ENCODE measurements at regions not wholly inside any gene's neighbourhood (a gene's known extent, or its start where the extent isn't known, plus 50 kb on each side); places are given as distances from the start of the nearest gene placed in this dataset.

- TF ChIP-seq ZNF317 (CRISPR knock-in tag; IDR thresholded peaks at IDR 0.05; ENCODE audit: borderline replicate concordance, low read depth), result no peak
- no peak for TF ChIP-seq GABPB1 (CRISPR knock-in tag; IDR thresholded peaks at IDR 0.05)
- no peak for TF ChIP-seq STAT6 (CRISPR knock-in tag; conservative IDR thresholded peaks at IDR 0.05; ENCODE audit: low read depth)
- no peak for TF ChIP-seq E2F5 (CRISPR knock-in tag; IDR thresholded peaks at IDR 0.05)
- TF ChIP-seq IRF2 (CRISPR knock-in tag; IDR thresholded peaks at IDR 0.05; ENCODE audit: borderline replicate concordance, low read depth), result no peak
- TF ChIP-seq TCF7 (CRISPR knock-in tag; IDR thresholded peaks at IDR 0.05; ENCODE audit: low read depth), result no peak
- TF ChIP-seq TEAD4 (CRISPR knock-in tag; IDR thresholded peaks at IDR 0.05), result no peak
- no peak for TF ChIP-seq CTCF (IDR thresholded peaks at IDR 0.05)
Measured at GRCh38 chr19:46928951-46929350, 68.2 kb downstream of the ARHGAP35 start (continued).

- Mint-ChIP-seq H3K4me3 (no peak overlapping the region), H3K36me3 (no peaks in the 10 kb centered on the region), H3K27me3 (ENCODE audit: low read depth) (no peaks in the 10 kb centered on the region), H3K9me3 (no peaks in the 10 kb centered on the region), H3K27ac (peak overlapping the region; percentile 57; the same call in 1 of the 2 replicates), H3K4me1 (peaks cover 23% of the 10 kb centered on the region)
- CTCF ChIA-PET, result no interaction called here
- DNase-seq (ENCODE audit: low spot score), result no peak
- no peak for ATAC-seq
- POLR2A ChIA-PET, result no interaction called here
- no peak for TF ChIP-seq GABPB1 (CRISPR knock-in tag; IDR thresholded peaks at IDR 0.05)
- no peak for TF ChIP-seq PRRX2 (CRISPR knock-in tag; IDR thresholded peaks at IDR 0.05)
- TF ChIP-seq ATF2 (CRISPR knock-in tag; IDR thresholded peaks at IDR 0.05; ENCODE audit: borderline replicate concordance, low read depth), result no peak
- TF ChIP-seq ZNF416 (CRISPR knock-in tag; IDR thresholded peaks at IDR 0.05), result no peak
- TF ChIP-seq ZNF281 (CRISPR knock-in tag; IDR thresholded peaks at IDR 0.05), result no peak
- TF ChIP-seq MXD4 (CRISPR knock-in tag; IDR thresholded peaks at IDR 0.05; ENCODE audit: borderline replicate concordance), result no peak
- TF ChIP-seq NR3C1 (CRISPR knock-in tag; conservative IDR thresholded peaks at IDR 0.05; ENCODE audit: low read depth), result no peak
- TF ChIP-seq STAT6 (CRISPR knock-in tag; conservative IDR thresholded peaks at IDR 0.05; ENCODE audit: low read depth), result no peak
- TF ChIP-seq E2F5 (CRISPR knock-in tag; IDR thresholded peaks at IDR 0.05), result no peak
- no peak for TF ChIP-seq ZNF512 (CRISPR knock-in tag; IDR thresholded peaks at IDR 0.05; ENCODE audit: borderline replicate concordance)
- TF ChIP-seq ATF1 (CRISPR knock-in tag; IDR thresholded peaks at IDR 0.05), result no peak
- no peak for TF ChIP-seq ELF4 (CRISPR knock-in tag; IDR thresholded peaks at IDR 0.05; ENCODE audit: low read depth)
- TF ChIP-seq IRF1 (CRISPR knock-in tag; IDR thresholded peaks at IDR 0.05), result no peak
Measured at GRCh38 chr19:46931202-46931601, 70.4 kb downstream of the ARHGAP35 start.
